GM13976 (cell line): ENCODE measurements at regions not wholly inside any gene's neighbourhood (a gene's known extent, or its start where the extent isn't known, plus 50 kb on each side); places are given as distances from the start of the nearest gene placed in this dataset.

Experiments used
- DNase-seq: peaks from one replicate; pipeline ENCODE4 v3.0.0; 2012; ENCODE audit warnings: low spot score
- CTCF ChIP-seq: IDR thresholded peaks from 2 replicates; pipeline ENCODE4 v1.5.1; 2012; ENCODE audit warnings: borderline replicate concordance, mild to moderate bottlenecking; ENCODE audit not compliant: insufficient read depth; ENCODE audit errors: extremely low read depth, missing control alignments, control extremely low read depth
- in situ Hi-C: fragments of 300-500 bp; cut with MboI; formaldehyde crosslinking; loops from one replicate; pipeline ENCODE4 v1.12.0; 2022; ENCODE audit warnings: low sequenced_read_pairs, mixed read lengths, inconsistent platforms; ENCODE audit not compliant: unreplicated experiment

- TF ChIP-seq CTCF: no peak
- no peak for DNase-seq
- in situ Hi-C loops: no loop called here
Observed at GRCh38 chr22:49295851-49296560, 531.7 kb downstream of the BRD1 start.

- in situ Hi-C loops: no loop called here
Observed at GRCh38 chr22:49295465-49295743, 532.3 kb downstream of the BRD1 start.

GRCh38 chr22:49294656-49295464 lies 532.8 kb downstream of the BRD1 start:
- no peak for DNase-seq
- in situ Hi-C loops: no loop called here
- TF ChIP-seq CTCF: no peak

More at GRCh38 chr22:49295465-49295743, 532.3 kb downstream of the BRD1 start:
- DNase-seq: no peak
- no peak for TF ChIP-seq CTCF

GRCh38 chr22:49292909-49293308 lies 534.8 kb downstream of the BRD1 start:
- in situ Hi-C loops: no loop called here
- no peak for TF ChIP-seq CTCF
- no peak for DNase-seq

GRCh38 chr22:49291781-49292180 lies 535.9 kb downstream of the BRD1 start:
- in situ Hi-C loops: no loop called here
- no peak for TF ChIP-seq CTCF
- no peak for DNase-seq

- in situ Hi-C loops: no loop called here
- DNase-seq: no peak
- TF ChIP-seq CTCF: no peak
Observed at GRCh38 chr22:49291169-49291568, 536.5 kb downstream of the BRD1 start.

GRCh38 chr22:49290711-49291110 lies 537.0 kb downstream of the BRD1 start:
- DNase-seq: no peak
- TF ChIP-seq CTCF: no peak
- in situ Hi-C loops: no loop called here
